HEK293T (cell line): ENCODE measurements at regions not wholly inside any gene's neighbourhood (a gene's known extent, or its start where the extent isn't known, plus 50 kb on each side); places are given as distances from the start of the nearest gene placed in this dataset.
"Not testable (repeated sequence)": the region's sequence is repeated elsewhere in the genome, so short reads cannot be mapped to it uniquely, and the experiment has no call there.

Experiments used
- CTCF ChIA-PET: fragments of 350-600 bp; formaldehyde crosslinking; extraction: SDS; loops from one replicate; lab custom pipeline; 2021; ENCODE audit warnings: antibody characterized with exemption, inconsistent platforms; lab: Yijun Ruan, JAX
- POLR2A ChIA-PET: fragments of 350-600 bp; formaldehyde crosslinking; extraction: SDS; loops from one replicate; lab custom pipeline; 2020; ENCODE audit warnings: antibody characterized with exemption, inconsistent platforms; lab: Yijun Ruan, JAX
- DNase-seq: peaks from one replicate; pipeline ENCODE4 v3.0.0; 2012; ENCODE audit warnings: mixed read lengths; ENCODE audit errors: extremely low spot score
- ARNT ChIP-seq: fragments of 450-650 bp; IDR thresholded peaks from 2 replicates; pipeline ENCODE4 v1.6.1; 2017; ENCODE audit warnings: mild to moderate bottlenecking
- BHLHE40 ChIP-seq: fragments of 450-650 bp; IDR thresholded peaks from 2 replicates; pipeline ENCODE4 v1.6.1; 2016; ENCODE audit warnings: mild to moderate bottlenecking, moderate library complexity, borderline replicate concordance
- CTBP1 ChIP-seq: fragments of 450-650 bp; IDR thresholded peaks from 2 replicates; pipeline ENCODE4 v1.6.1; 2016; ENCODE audit warnings: borderline replicate concordance
- ELF4 ChIP-seq: fragments of 450-650 bp; IDR thresholded peaks from 2 replicates; pipeline ENCODE4 v1.6.1; 2017; ENCODE audit warnings: antibody characterized with exemption
- FOXA1 ChIP-seq: fragments of 450-650 bp; IDR thresholded peaks from 2 replicates; pipeline ENCODE4 v1.6.1; 2016; ENCODE audit warnings: mild to moderate bottlenecking
- FOXK2 ChIP-seq: fragments of 450-650 bp; IDR thresholded peaks from 2 replicates; pipeline ENCODE4 v1.6.1; 2016; ENCODE audit warnings: mild to moderate bottlenecking
- FOXM1 ChIP-seq: fragments of 450-650 bp; IDR thresholded peaks from 2 replicates; pipeline ENCODE4 v1.6.1; 2017; ENCODE audit warnings: mild to moderate bottlenecking, borderline replicate concordance
- HDGF ChIP-seq: fragments of 450-650 bp; IDR thresholded peaks from 2 replicates; pipeline ENCODE4 v1.6.1; 2017; ENCODE audit warnings: antibody characterized with exemption, borderline replicate concordance
- L3MBTL2 ChIP-seq: fragments of 450-650 bp; conservative IDR thresholded peaks from 2 replicates; pipeline ENCODE4 v1.6.1; 2016; ENCODE audit warnings: mild to moderate bottlenecking
- LEF1 ChIP-seq: fragments of 450-650 bp; IDR thresholded peaks from 2 replicates; pipeline ENCODE4 v1.6.1; 2017; ENCODE audit warnings: mild to moderate bottlenecking, borderline replicate concordance
- NFRKB ChIP-seq: fragments of 450-650 bp; IDR thresholded peaks from 2 replicates; pipeline ENCODE4 v1.6.1; 2016; ENCODE audit warnings: mild to moderate bottlenecking, moderate library complexity
- SP1 ChIP-seq: fragments of 450-650 bp; IDR thresholded peaks from 2 replicates; pipeline ENCODE4 v1.6.1; 2017
- SUZ12 ChIP-seq: fragments of 450-650 bp; IDR thresholded peaks from 2 replicates; pipeline ENCODE4 v1.6.1; 2016; ENCODE audit warnings: mild to moderate bottlenecking
- TARDBP ChIP-seq: fragments of 450-650 bp; IDR thresholded peaks from 2 replicates; pipeline ENCODE4 v1.6.1; 2016
- ZNF384 ChIP-seq: fragments of 450-650 bp; IDR thresholded peaks from 2 replicates; pipeline ENCODE4 v1.6.1; 2016
- TF ChIP-seq, protein P1 (sequence below): fragments of 450-650 bp; IDR thresholded peaks from 2 replicates; pipeline ENCODE4 v1.6.1; 2016

- ChIA-PET CTCF (no interaction called here), POLR2A (no interaction called here)
- DNase-seq = no peak
- TF ChIP-seq L3MBTL2 (no peak), NFRKB (no peak)
Measured at GRCh38 chr2:8506746-8507145, 175.1 kb upstream of the ID2 start.

GRCh38 chr2:8508766-8509165, 173.1 kb upstream of the ID2 start:
- POLR2A ChIA-PET = no interaction called here
- CTCF ChIA-PET = no interaction called here
- TF ChIP-seq CTBP1 (no peak), SUZ12 (no peak), SP1 (no peak), NFRKB (no peak), ARNT (no peak), ZNF384 (no peak), BHLHE40 (no peak), L3MBTL2 (no peak), LEF1 (no peak), TARDBP (no peak)
- no peak for DNase-seq

DNA sequence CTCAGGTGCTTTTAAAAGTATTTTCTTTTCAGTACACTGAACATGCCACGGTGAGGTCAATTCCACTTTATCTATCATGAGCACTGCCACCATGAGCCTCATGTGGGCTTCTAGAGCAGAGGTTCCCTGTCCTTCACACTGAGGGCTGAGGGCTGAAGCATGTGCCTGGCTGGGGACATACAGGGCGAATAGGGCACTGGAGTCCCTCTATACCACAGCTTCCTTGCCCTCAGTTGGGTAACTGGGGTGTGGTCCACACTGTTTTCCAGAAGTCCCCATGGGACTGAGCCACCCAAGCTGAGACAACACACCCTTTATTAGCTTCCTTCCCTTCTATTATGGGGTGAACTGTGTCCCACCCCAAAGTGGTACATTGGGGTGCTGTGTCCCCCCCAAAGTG, 172.2 kb upstream of the ID2 start:
- TF ChIP-seq FOXA1 = no peak
- no peak for TF ChIP-seq L3MBTL2
- no peak for TF ChIP-seq NFRKB
- no peak for TF ChIP-seq CTBP1
- no peak for TF ChIP-seq BHLHE40
- no peak for TF ChIP-seq ZNF384
- TF ChIP-seq SP1 = no peak
- TF ChIP-seq, protein P1, sequence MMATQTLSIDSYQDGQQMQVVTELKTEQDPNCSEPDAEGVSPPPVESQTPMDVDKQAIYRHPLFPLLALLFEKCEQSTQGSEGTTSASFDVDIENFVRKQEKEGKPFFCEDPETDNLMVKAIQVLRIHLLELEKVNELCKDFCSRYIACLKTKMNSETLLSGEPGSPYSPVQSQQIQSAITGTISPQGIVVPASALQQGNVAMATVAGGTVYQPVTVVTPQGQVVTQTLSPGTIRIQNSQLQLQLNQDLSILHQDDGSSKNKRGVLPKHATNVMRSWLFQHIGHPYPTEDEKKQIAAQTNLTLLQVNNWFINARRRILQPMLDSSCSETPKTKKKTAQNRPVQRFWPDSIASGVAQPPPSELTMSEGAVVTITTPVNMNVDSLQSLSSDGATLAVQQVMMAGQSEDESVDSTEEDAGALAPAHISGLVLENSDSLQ = no peak
- no peak for TF ChIP-seq TARDBP
- no peak for TF ChIP-seq HDGF
- DNase-seq = no peak
- POLR2A ChIA-PET = no interaction called here
- CTCF ChIA-PET = no interaction called here

GRCh38 chr2:8510055-8510454, 171.8 kb upstream of the ID2 start:
- DNase-seq, CTCF ChIA-PET, POLR2A ChIA-PET: not testable (repeated sequence)

DNA sequence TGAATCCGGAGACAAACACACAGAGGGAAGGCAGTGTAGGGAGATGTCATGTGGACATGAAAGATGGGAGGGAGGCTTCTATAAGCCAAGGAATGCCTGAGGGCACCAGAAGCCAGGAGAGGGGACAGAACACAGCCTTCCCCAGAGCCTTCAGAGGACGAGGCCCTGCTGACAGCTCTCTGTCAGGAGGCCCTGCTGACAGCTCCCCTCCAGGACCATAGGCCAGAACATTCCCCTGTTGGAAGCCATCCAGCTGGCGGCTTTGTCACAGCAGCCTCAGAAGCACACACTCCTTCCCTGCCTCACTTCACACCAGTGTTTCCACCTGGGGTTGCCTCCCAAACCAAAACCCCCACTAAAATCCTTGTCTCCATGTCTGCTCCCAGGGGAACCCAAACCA, 171.3 kb upstream of the ID2 start:
- CTCF ChIA-PET = no interaction called here

GRCh38 chr2:8511868-8512612, 169.8 kb upstream of the ID2 start:
- ChIA-PET CTCF (no interaction called here), POLR2A (no interaction called here)

More for the DNA sequence above, 171.3 kb upstream of the ID2 start:
- no peak for DNase-seq
- TF ChIP-seq L3MBTL2 = no peak
- no peak for TF ChIP-seq SP1
- TF ChIP-seq BHLHE40 = no peak
- TF ChIP-seq LEF1 = no peak
- TF ChIP-seq FOXM1 = no peak
- no peak for TF ChIP-seq TARDBP
- no peak for TF ChIP-seq ZNF384
- TF ChIP-seq FOXA1 = no peak
- no peak for TF ChIP-seq CTBP1
- TF ChIP-seq HDGF = no peak
- no peak for TF ChIP-seq ELF4
- POLR2A ChIA-PET = no interaction called here

GRCh38 chr2:8513601-8514273, 168.1 kb upstream of the ID2 start:
- ChIA-PET POLR2A (no interaction called here), CTCF (no interaction called here)
- no peak for DNase-seq
- no peak for TF ChIP-seq L3MBTL2

More at GRCh38 chr2:8511868-8512612, 169.8 kb upstream of the ID2 start:
- TF ChIP-seq L3MBTL2 = no peak
- no peak for TF ChIP-seq SP1
- no peak for TF ChIP-seq FOXK2
- TF ChIP-seq SUZ12 = no peak
- TF ChIP-seq ELF4 = no peak
- TF ChIP-seq CTBP1 = no peak
- no peak for TF ChIP-seq ARNT
- no peak for TF ChIP-seq NFRKB
- TF ChIP-seq FOXA1 = no peak
- TF ChIP-seq ZNF384 = no peak
- TF ChIP-seq FOXM1 = no peak
- no peak for TF ChIP-seq HDGF
- no peak for TF ChIP-seq TARDBP
- TF ChIP-seq, protein P1 = no peak
- no peak for TF ChIP-seq BHLHE40
- no peak for TF ChIP-seq LEF1
- DNase-seq = no peak

GRCh38 chr2:8514274-8514662, 167.6 kb upstream of the ID2 start:
- TF ChIP-seq ELF4 (no peak), FOXA1 (no peak), ZNF384 (no peak), BHLHE40 (no peak), FOXK2 (no peak), NFRKB (no peak), LEF1 (no peak), ARNT (no peak), HDGF (no peak), SP1 (no peak), CTBP1 (no peak), FOXM1 (no peak), SUZ12 (no peak), TARDBP (no peak), L3MBTL2 (no peak)
- TF ChIP-seq, protein P1 = no peak
- ChIA-PET POLR2A (no interaction called here), CTCF (no interaction called here)
- no peak for DNase-seq
